Coronary artery (tissue), 2 donors: ENCODE measurements at regions not wholly inside any gene's neighbourhood (a gene's known extent, or its start where the extent isn't known, plus 50 kb on each side); places are given as distances from the start of the nearest gene placed in this dataset.
A peak's percentile ranks its signal among the peaks of the same experiment; 100 is the strongest.

ENCODE experiments used
- DNase-seq: peaks from one replicate; pipeline ENCODE4 v3.0.0-alpha.2; 2017; ENCODE audit warnings: low spot score
- H3K27ac ChIP-seq, 2 donors: fragments of 200-600 bp; sonication (generic); one replicate each; pipeline ENCODE4 v1.5.1; 2016 to 2019
- H3K4me3 ChIP-seq: fragments of 200-600 bp; sonication (generic); 2 replicates; pipeline ENCODE4 v1.5.1; 2016; ENCODE audit warnings: mild to moderate bottlenecking, moderate library complexity
- TF ChIP-seq, protein P1 (sequence below): fragments of 200-600 bp; sonication (generic); IDR thresholded peaks from one replicate; pipeline ENCODE4 v1.5.1; 2019; ENCODE audit warnings: antibody characterized with exemption

GRCh38 chr3:72296477-72297111, 511.6 kb upstream of the PROK2 start:
- H3K27ac ChIP-seq: no peak overlapping the region
- no peak overlapping the region for H3K4me3 ChIP-seq
- no peak for DNase-seq
- TF ChIP-seq, protein P1, sequence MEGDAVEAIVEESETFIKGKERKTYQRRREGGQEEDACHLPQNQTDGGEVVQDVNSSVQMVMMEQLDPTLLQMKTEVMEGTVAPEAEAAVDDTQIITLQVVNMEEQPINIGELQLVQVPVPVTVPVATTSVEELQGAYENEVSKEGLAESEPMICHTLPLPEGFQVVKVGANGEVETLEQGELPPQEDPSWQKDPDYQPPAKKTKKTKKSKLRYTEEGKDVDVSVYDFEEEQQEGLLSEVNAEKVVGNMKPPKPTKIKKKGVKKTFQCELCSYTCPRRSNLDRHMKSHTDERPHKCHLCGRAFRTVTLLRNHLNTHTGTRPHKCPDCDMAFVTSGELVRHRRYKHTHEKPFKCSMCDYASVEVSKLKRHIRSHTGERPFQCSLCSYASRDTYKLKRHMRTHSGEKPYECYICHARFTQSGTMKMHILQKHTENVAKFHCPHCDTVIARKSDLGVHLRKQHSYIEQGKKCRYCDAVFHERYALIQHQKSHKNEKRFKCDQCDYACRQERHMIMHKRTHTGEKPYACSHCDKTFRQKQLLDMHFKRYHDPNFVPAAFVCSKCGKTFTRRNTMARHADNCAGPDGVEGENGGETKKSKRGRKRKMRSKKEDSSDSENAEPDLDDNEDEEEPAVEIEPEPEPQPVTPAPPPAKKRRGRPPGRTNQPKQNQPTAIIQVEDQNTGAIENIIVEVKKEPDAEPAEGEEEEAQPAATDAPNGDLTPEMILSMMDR: no peak

GRCh38 chr3:72295962-72296450, 511.1 kb upstream of the PROK2 start:
- DNase-seq: no peak
- TF ChIP-seq, protein P1: no peak
- H3K4me3 ChIP-seq: no peak overlapping the region
- no peak overlapping the region for H3K27ac ChIP-seq

- Histone ChIP-seq H3K4me3 (no peak overlapping the region), H3K27ac (no peak overlapping the region)
- DNase-seq: no peak
- TF ChIP-seq, protein P1: no peak
Observed at GRCh38 chr3:72295276-72295961, 510.5 kb upstream of the PROK2 start.

DNA sequence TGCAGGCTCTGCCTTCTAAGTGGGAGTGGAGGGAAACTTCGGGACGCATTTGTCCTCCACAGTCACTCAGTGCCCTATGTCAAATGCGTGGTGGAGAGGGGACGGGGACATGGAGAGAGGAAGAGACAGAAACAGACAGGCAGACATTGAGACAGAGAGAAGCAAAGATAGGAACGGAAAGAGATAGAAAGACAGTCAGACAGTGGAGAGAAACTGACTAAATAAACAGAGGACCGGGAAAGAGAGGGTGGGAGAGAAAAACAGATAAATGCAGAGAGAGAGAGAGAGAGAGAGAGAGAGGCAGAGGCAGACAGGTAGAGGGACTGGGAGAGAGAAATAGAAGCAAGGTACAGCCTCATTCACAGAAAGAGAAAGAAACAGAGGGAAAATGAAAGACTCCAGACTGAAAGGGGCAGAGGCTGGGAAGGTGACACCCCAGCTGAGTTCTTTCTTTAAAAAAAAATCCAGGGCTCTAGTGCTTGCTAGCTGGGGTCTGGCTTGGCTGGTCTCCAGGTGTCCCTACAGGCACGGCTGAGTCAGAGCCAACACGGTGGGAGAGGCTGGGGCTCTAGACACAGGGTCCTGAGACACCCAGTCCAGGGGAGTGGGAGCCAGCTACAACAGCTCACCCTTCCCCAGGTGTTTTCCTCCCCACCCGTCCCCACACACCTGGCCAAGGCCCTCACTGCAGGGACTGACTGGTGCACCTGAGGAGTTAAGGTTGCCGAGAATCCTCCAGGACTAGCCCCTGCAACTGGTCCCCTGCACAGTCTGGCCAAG, 506.1 kb upstream of the PROK2 start:
- Histone ChIP-seq H3K4me3 (no peak overlapping the region), H3K27ac (no peak overlapping the region)
- no peak for DNase-seq
- TF ChIP-seq, protein P1: no peak

- no peak for DNase-seq
- Histone ChIP-seq H3K4me3 (no peak overlapping the region), H3K27ac (no peak overlapping the region)
- TF ChIP-seq, protein P1: no peak
Observed at GRCh38 chr3:72289692-72290071, 504.7 kb upstream of the PROK2 start.

- H3K27ac ChIP-seq: no peak overlapping the region
- H3K4me3 ChIP-seq: peak overlapping the region; percentile 64
- TF ChIP-seq, protein P1: no peak
- DNase-seq: no peak
Observed at GRCh38 chr3:72288955-72289691, 504.2 kb upstream of the PROK2 start.
